SIG-M5 (cell line): ENCODE measurements at regions not wholly inside any gene's neighbourhood (a gene's known extent, or its start where the extent isn't known, plus 50 kb on each side); places are given as distances from the start of the nearest gene placed in this dataset.

Source experiments
- DNase-seq: peaks from one replicate; lab custom pipeline; 2025; lab: John Stamatoyannopoulos, UW

GRCh38 chr17:14481664-14482063 is 180.8 kb downstream of the HS3ST3B1 start:
- DNase-seq, result no peak

- DNase-seq, result no peak
Observed at GRCh38 chr17:14474591-14474990, 173.7 kb downstream of the HS3ST3B1 start.

GRCh38 chr17:14471052-14471451 is 170.2 kb downstream of the HS3ST3B1 start:
- DNase-seq, result no peak

- DNase-seq, result no peak
Observed at GRCh38 chr17:14470417-14470816, 169.5 kb downstream of the HS3ST3B1 start.

GRCh38 chr17:14469971-14470370 is 169.1 kb downstream of the HS3ST3B1 start:
- no peak for DNase-seq

GRCh38 chr17:14468858-14469257 is 168.0 kb downstream of the HS3ST3B1 start:
- DNase-seq, result no peak

- DNase-seq, result no peak
Observed at GRCh38 chr17:14461227-14461548, 160.3 kb downstream of the HS3ST3B1 start.

GRCh38 chr17:14460516-14461226 is 159.8 kb downstream of the HS3ST3B1 start:
- no peak for DNase-seq

- no peak for DNase-seq
Observed at GRCh38 chr17:14459955-14460354, 159.1 kb downstream of the HS3ST3B1 start.

- DNase-seq, result no peak
Observed at GRCh38 chr17:14458724-14459123, 157.8 kb downstream of the HS3ST3B1 start.

GRCh38 chr17:14454746-14455145 is 153.9 kb downstream of the HS3ST3B1 start:
- no peak for DNase-seq

- no peak for DNase-seq
Observed at GRCh38 chr17:14452856-14453255, 152.0 kb downstream of the HS3ST3B1 start.

- no peak for DNase-seq
Observed at GRCh38 chr17:14451729-14452191, 150.9 kb downstream of the HS3ST3B1 start.

- no peak for DNase-seq
Observed at GRCh38 chr17:14448818-14449217, 147.9 kb downstream of the HS3ST3B1 start.

GRCh38 chr17:14446825-14447224 is 145.9 kb downstream of the HS3ST3B1 start:
- no peak for DNase-seq

- DNase-seq, result no peak
Observed at GRCh38 chr17:14444915-14445314, 144.0 kb downstream of the HS3ST3B1 start.

GRCh38 chr17:14442798-14443528 is 142.1 kb downstream of the HS3ST3B1 start:
- DNase-seq, result no peak

GRCh38 chr17:14437176-14437575 is 136.3 kb downstream of the HS3ST3B1 start:
- DNase-seq, result no peak

- no peak for DNase-seq
Observed at GRCh38 chr17:14436266-14436665, 135.4 kb downstream of the HS3ST3B1 start.

GRCh38 chr17:14434506-14434905 is 133.6 kb downstream of the HS3ST3B1 start:
- no peak for DNase-seq

GRCh38 chr17:14432079-14432478 is 131.2 kb downstream of the HS3ST3B1 start:
- no peak for DNase-seq

GRCh38 chr17:14429084-14429483 is 128.2 kb downstream of the HS3ST3B1 start:
- DNase-seq, result no peak

GRCh38 chr17:14428648-14429029 is 127.8 kb downstream of the HS3ST3B1 start:
- DNase-seq, result no peak
